Stimulated activated CD4-positive, alpha-beta T cell treated with anti-CD3 and anti-CD28 coated beads, Interleukin-12 subunit alpha, Interleukin-12 subunit beta, amount 100 ng/mL, for 4 hours (primary cell): ENCODE measurements at regions not wholly inside any gene's neighbourhood (a gene's known extent, or its start where the extent isn't known, plus 50 kb on each side); places are given as distances from the start of the nearest gene placed in this dataset.

Source experiments
- DNase-seq: peaks from one replicate; pipeline ENCODE4 v3.0.0-alpha.2; 2020

DNA sequence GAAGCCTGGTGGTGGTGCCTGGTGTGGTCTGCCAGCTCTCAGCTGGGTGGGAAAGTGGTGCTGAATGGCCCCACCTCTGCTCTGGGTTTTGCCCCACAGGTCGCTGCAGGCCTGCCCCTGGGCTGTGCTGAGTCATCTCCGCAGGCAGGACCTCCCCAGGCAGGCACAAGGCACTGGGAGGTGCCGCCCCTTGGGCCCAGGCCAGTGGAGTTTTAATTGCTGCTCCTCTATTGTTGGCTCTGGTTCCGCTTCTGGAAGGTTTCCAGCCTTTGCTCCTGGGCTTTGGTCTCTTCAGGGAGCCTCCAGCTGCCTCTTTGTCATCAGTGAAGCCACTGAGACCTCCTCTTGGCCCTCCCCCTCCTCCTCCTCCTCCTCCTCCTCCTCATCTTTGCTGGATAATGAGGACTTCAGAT lies 180.3 kb upstream of the GRB10 start:
- no peak for DNase-seq

DNA sequence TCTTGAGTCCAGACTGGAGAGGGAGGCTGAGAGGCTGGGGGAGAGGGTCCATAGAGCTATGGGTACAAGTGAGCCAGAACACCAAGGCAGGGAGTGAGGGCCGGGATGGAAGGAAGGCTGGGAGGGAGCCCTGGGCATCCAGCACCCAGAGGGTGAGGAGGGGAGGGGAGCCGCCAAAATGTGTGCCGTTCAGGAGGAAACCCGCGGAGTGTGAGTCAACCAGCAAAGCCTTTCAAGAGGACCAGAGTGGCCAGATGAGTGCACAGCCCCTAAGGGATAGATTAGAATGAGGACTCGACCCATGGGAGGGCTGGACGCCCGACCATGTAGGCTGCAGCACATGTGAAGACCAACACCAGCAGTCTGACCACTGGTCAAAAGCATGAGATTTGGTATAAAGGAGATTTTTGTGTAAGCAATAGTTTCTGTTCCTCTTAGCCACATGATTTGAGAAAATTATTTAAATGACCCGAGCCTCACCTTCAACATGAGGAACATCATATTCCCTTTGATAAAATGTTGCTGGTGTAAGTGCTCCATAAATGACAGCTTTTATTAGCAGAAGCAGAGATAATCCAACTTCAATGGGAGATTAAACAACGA lies 179.7 kb upstream of the GRB10 start:
- DNase-seq = no peak

DNA sequence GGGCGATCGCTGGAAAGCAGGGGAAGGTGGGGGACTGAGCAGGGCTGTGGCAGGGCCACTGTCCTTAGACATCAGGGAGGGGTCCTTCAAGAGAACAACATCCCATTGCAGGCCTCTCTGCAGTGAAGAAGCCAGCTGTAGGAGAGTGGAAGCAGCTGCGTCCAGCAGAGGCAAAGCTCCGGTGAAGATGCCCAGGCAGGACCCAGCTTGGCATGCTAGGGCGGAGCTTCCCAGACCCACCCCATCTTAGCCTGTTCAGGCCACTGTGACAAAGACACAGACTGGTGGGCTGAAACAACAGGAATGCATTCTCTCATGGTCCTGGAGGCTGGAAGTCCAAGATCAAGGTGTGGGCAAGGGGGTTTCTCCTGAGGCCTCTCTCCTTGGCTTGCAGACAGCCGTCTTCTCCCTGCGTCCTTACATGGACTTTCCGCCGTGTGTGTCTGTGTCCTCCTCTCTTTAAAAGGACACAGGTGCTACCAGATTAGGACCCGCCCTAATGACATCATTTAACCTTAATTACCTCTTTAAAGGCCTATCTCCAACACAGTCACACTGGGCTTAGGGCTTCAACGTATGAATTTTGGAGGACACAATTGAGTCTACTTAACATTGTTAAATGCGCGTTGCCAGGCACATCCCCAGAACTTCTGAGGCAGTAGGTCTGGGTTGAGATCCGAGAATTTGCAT lies 178.1 kb upstream of the GRB10 start:
- DNase-seq = no peak

DNA sequence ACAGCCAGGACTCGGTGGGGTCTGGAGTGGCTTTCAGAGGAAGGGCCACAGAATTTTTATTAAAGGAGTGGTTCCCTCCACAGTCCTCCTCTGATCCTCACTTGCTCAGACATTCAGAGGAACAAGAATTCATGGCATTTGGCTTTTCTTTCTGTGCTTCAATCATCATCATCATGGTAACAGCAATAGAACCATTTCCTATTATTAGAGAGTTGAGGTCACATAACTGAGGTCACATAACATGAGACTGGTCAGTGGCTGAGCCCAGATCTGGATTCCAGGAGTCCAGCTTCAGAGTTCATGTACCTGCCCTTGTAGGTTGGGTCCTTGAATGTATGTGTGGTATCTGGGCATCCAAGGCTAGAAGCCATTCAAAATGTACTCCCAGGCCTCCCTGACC lies 177.3 kb upstream of the GRB10 start:
- DNase-seq = no peak

DNA sequence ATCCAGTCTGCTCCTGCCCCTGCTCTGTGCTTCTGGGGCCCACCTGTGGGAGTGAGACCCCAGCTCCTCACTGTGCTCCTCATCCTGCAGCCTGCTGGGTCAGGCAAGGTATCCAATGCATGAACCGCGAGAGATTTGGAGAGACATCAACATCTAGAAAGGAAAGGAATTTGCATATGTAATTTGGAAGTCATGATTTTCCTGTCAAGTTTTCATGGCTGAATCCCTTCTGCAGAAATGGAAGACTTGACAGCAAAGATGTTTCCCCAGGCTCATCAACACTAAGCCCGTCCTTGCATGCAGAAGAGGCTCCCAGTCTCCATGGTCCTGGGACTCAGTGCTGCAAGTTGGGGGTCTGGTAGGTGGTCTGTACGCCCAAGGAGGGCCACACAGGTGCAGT lies 176.9 kb upstream of the GRB10 start:
- no peak for DNase-seq

DNA sequence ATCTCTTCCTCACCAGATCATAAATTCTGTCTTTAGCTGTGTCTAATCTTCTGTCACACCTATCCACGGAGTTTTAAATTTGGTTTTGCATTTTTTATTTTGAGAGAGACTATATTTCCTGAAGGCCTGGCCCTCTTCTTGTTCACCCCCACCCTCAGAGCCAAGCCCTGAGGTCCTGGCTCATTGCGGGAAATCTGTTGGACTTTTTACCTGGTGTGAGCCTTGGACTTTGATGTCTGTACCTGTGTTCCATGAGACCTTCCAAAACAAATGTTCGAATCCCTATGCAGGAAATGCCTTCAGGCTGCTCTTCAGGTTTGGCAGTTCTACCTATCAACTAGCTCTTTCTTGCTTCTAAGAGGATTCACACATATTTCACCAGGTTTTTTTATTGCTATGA lies 175.2 kb upstream of the GRB10 start:
- DNase-seq = no peak

DNA sequence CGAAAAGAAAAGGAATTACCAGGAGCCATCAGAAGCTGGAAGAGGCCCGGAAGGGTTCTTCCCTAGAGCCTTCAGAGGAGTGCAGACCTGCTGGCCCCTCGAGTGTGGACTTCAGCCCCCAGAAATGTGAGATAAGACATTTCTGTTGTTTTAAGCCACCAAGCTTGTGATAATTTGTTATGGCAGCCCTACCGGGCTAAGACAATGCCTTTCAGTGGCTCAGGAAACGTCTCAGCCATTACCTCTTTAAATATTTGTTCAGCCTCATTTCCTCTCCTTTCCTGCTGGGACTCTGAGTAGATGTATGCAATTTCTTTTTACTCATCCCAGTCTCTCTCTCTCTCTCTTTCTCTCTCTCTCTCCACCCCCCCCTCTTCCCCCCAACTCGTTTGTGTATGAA lies 174.7 kb upstream of the GRB10 start:
- DNase-seq = no peak

DNA sequence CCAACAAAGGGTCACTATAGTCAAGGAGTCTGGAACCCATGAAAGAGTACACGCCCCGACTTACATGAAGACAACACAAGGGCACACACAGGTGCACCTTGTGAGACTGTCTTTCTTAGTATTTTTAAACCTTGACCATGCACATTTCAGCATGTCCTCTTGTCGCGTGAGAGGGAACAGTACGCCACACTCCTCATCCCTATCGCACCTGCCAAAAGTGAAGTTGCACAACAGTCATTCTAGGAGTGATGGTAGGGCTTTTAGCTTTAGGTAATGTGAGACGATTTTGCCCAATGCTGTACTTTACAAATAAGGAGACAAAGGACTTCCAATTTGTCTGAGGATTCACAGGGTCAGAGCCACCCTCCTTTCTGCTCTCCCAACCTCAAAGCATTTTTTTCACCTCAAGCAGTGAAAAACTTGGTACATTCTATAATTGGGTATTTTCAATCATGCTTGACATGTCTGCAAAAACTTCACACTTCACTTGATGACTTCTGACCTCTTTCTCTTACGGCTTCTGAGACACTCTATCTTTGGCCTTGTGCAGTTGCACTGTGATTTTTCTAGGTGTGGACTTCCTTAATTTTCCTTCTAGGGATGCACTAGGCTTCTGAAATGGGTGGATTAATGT lies 173.9 kb upstream of the GRB10 start:
- DNase-seq = no peak

DNA sequence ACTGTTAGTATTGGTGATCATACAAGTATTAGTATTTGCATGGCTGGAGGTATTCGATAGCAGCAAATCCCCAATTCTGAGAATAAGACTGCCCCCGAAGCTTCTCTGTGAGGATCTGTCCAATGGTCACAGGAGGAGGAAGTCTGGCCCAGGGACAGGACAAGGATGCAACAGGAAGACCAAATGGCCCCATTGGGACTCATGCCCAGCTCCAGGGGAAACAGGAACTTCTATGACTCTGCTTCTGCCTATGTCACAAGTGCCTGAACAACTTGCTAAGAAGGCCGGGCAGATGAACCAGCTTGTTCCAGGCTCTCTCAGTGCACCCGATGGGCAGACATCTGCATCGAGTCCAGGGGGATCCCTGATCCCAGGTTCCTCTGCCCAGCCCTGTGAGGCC lies 172.0 kb upstream of the GRB10 start:
- no peak for DNase-seq

DNA sequence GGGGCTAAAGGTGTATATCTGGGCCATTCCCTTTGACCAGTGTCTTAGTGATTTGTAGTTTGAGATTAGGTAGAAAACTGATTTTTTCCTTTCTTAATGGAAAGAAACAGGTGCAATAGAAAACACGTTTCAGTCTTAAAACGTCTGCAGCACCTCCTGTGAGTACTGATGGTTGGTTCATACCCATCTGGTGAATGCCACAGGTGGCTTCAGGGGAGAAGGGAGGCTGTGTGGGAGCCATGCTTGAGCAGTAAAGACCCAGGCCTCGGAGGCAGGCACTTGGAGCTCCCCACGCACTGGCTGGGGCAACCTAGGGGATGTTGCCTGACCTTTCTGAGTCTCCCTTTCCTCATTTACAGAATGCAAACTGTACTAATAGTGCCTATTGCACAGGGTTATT lies 171.5 kb upstream of the GRB10 start:
- DNase-seq = no peak

DNA sequence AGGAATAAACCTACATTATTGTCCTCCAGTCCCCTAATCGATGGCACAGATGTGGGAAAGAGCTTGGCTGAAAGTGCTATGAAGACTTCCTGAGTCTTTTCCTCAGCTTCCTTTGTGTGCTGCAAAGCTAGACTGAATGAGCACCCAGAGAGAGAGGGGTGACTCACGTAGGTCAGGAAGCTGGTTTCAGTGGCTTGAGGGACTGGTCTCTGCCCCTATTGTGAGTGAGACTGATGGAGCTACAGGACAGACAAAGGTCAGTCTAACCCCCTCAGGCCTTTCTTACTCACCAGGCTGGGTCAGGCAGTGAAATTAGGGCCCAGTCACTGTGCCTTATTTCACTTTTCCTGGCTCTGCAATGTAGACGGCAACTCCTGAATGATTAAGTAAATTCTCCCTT lies 171.1 kb upstream of the GRB10 start:
- DNase-seq = no peak

DNA sequence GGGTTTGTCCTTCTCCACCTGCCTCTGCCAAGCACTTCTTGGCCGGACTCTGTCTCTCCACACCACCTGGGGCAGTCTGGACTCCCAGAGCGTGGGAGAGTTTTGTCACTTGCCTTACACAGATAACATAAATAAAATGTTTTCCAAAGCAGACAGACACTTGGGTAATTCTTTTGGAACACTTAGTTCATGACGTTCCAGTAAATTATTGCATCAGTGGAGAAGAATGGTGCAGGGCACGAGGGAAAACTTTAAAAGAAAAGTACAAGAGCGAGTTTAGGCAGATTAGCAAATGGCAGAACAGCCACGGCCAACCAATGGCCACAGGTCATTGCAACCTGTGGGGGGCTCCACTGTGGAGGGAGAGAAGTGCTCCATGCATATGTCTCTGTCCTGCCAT lies 170.6 kb upstream of the GRB10 start:
- DNase-seq = no peak

DNA sequence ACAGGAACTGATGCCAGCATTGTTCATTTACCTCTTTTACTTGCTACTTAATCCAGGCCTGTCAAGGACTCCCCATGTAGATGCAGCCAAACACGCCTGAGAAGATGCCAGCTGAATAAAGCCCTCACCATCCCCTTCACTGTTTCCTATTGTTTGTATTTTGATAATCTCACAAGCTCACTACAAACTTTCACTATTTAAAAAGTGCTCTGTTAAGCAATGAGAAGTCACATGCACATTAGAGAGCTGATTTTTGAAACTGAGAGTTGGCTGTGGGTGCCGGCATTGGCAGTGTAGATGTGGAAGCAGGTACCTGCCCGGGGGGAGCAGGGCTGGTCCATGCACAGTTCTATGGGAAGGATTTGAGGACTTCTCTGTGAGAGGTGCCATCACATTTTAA lies 169.8 kb upstream of the GRB10 start:
- DNase-seq = no peak

DNA sequence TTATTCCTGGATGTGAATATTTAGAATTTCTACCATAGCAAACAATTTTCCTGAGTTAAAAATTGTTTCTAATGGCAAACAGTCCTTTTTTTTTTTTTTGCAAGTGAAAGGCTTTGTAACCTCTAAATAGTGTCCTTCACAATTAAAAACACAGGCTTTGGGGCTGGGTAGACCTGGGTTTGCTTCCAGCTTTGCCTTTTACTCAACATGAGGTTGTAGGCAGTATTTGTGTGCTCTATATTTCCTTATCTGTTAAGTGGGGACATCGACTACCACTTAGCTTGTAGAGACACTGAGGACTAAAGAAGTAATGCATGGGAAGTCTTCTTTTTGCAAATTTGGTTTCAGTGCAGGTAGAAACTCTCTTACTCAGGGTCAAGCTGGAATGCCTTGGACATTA lies 169.4 kb upstream of the GRB10 start:
- no peak for DNase-seq

DNA sequence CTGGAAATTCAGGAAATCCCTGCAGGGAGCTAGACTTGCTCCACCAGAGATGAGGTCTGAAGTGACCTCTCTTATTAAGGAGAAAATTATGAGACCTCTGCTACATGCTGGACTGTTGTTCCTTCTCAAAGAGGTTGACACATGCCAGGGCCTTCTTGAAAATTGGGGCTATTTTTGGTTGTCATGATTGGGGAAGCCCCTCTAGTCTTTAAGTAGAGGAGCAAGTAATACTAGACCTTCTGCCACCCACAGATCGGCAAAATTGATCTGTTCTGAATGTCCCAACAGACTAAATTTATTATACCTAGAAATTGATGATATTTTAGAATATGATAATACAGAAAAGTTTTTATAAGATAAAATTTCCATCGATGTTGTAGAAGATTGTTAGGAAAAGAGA lies 160.8 kb upstream of the GRB10 start:
- no peak for DNase-seq

DNA sequence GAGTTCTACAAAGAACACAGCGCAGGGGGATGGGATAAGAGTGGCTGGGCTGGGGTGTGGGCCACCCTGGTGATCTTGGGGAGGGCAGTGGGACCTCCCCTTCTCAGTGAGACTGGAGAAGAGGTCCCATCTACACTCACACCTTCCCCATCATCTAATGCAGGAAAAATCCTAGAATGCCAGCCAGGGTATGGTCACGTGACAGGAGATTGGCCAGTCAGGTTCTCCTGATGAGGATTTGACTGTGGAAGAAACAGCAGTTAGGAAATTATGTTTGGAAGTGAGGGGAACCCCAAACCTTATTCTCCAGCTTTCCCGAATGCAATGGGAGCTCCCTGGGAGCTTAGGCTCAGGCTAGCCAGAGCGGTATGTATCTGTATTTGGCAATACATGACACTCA lies 158.8 kb upstream of the GRB10 start:
- no peak for DNase-seq

DNA sequence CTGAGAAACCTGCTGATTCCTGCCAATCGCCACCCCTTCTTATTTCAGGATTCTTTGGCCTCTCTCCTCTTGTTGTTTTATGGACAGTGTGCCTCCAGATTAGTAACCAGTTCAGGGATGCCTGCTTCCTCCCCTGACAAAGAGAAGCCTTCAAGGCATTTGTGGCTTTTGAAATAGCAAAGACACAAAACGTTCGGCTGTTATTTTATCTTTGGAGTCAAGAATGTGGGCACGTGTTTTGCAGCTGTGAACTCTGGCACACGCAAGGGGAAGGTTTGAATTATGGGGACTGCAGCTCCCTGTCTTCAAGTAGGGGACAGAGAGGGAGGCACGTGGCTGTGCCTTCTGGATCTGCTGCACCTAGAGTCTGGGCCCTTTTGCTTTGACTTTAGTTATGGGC lies 157.9 kb upstream of the GRB10 start:
- no peak for DNase-seq

DNA sequence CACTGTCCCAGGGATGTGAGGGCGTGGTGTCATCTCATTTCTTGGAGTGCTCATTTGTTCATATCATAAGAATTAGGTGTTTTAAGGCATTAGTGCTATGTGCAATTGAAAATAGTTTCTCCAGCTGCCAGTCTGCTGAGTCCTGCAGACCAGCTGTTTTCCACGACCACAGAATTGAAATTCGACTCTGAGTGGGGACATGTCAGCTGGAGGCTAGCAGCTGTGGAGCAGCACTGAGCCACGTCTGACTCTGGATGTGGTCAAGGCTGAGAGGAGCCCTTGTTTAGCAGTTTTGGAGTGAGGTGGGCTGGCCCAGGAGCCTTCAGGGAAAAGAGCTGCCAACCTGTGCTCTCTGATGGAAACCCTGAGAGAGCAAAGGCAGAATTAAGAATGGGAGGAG lies 156.3 kb upstream of the GRB10 start:
- DNase-seq = no peak

DNA sequence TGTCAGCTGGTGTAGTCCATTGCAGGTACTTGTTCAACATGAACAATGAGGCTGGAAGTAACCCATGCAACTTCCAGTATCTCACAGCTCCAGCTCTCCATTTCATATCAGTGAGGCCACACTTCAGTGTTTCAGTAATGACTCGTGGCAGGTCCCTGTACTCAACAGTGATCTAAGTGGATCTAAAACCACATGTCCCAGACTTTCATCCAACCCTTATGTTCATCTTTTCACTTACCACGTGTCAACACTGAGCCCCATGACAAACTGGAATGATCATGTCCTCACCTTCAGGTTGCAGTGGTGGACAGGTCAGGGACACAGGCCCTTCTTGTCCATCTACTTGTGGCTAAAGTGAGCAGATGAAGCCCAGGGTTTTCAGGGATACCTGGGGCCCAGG lies 155.0 kb upstream of the GRB10 start:
- DNase-seq = no peak

DNA sequence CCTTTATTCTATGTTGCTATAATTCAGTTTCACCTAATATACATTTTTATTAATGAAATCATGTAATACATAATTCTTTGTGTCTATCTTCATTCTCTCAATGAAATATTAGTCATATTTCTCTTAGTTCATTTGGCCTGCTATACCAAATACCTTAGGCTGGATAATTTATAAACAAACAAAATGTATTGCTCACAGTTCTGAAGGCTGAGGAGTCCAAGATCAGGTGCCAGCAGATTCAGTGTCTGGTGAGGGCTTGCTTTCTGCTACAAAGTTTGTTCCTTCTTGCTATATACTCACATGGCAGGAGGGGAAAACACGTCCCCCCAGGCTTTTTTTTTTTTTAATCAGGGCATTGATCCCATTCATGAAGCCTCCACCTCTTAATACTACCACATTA lies 143.4 kb upstream of the GRB10 start:
- no peak for DNase-seq

DNA sequence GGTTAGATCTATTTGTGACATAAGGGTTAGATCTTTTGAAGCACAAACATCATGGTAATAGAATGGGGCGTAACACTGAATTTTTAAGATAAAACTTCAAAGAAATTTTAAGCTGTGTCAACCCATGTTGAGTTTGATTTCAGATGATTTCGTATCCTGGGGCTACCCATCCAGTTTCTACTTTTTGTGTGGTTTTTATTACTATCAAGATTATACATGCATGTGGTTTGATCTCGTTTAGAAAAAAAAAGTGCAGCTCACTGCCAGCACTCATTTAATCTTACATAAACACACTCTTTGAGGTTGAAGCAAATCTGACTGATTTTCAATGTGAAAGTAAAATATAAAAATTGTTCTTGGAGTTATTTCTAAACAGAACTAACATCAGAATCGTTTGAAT lies 140.8 kb upstream of the GRB10 start:
- no peak for DNase-seq

DNA sequence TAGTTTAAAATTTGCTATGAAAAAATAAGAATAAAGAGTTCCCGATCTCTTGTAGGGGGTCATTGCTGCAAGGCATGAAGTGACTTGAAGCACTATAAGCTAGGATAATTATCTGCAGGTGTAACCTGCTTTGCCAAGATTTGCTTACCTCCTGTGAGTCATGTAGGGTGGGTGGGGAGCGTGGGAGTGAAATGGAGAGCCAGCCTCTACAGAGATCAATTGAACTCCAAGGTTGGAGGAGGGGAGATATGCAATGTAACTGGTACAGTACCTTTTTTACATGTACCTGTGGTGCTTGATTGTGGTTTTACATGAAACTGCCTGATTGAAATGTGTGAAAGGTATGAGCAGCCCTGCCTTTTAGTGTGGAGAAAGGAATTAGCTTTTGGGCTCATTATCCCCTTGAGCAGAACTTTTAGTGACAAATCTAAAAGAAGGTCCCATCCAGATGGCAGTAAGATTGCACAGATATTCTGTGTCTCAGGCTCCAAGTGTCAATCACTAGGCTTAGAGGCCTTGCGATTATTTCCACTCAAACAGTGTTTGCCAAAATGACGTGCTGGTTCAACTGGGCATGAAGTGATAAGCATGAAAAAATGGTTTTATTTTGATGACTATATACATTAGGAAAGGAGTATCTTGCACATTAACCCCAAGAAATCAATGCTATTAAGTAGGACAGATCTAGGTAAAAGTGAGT lies 138.6 kb upstream of the GRB10 start:
- peak; percentile 23 for DNase-seq

DNA sequence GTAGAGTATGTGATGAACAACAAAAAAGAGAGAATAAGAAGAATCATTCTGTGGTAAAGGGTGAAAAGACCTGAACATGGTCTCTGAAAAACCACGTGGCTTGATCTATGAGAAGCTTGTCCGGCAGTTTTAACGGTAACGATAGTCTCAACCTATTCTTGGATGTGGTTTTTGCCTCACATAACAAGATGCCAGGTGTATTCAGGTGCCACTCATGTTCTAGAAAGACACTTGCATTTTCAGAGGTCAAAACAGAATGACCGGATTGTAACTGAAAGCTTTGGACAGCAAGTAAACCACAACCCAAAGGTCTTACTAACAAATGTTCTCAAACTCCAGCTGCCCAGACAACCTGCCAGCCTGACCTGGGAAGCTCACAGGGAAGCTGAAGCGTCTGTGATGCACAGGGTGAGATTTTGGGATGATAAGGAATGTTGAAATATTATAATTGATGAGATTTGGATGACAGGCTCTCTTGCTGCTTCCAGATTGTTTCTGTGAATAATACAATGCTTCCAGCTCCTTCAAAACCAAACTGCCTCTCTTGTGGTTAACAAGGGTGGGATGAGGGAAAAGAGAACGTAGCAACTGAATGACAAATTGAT lies 137.4 kb upstream of the GRB10 start:
- DNase-seq = no peak

DNA sequence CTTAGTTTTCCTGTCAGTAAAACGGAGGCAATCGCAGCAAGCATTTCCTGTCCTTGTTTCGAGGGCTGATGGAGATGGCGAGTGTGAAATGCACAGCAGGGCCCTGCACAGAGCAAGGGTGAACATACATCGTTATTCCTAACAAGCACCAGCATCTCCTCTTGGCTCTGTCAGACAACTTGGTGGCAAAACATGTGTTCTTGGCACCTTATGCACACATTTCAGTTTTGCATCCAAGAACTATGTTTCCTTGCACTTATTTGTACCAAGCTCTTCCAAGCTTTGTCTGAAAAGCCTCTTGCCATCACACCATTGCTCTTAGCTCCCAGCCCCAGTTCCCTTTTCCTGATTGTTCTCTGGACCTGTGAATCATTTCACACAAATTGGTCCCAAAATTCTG lies 132.9 kb upstream of the GRB10 start:
- DNase-seq = no peak
